Middle frontal gyrus (tissue), 1 donor: ENCODE measurements at regions not wholly inside any gene's neighbourhood (a gene's known extent, or its start where the extent isn't known, plus 50 kb on each side); places are given as distances from the start of the nearest gene placed in this dataset.
"Not testable (repeated sequence)": the region's sequence is repeated elsewhere in the genome, so short reads cannot be mapped to it uniquely, and the experiment has no call there.

Experiments used
- DNase-seq: peaks from one replicate; pipeline ENCODE4 v3.0.0-alpha.2; 2015; ENCODE audit warnings: low spot score; ENCODE audit errors: extremely low spot score

GRCh38 chr5:124515497-124516245, 230.8 kb downstream of the ZNF608 start:
- no peak for DNase-seq

DNA sequence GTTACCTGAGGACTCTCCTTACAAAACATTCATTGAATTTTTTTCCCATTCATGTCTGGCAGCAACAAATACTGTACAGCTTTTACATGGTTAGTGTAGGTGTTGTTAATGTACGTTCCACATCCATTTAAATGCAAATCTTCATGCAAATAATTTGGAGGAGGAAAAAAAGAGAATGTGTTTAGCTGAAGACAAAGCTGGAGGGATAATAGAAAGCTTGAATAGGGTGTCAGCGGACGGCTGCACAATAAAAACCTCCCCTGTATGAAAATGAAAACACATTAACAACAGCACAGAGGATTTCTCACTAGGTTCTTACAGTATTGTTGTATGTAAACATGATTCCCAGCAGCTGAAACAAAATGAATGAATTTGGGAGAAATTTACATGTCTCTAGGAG, 231.5 kb downstream of the ZNF608 start:
- DNase-seq, result no peak

DNA sequence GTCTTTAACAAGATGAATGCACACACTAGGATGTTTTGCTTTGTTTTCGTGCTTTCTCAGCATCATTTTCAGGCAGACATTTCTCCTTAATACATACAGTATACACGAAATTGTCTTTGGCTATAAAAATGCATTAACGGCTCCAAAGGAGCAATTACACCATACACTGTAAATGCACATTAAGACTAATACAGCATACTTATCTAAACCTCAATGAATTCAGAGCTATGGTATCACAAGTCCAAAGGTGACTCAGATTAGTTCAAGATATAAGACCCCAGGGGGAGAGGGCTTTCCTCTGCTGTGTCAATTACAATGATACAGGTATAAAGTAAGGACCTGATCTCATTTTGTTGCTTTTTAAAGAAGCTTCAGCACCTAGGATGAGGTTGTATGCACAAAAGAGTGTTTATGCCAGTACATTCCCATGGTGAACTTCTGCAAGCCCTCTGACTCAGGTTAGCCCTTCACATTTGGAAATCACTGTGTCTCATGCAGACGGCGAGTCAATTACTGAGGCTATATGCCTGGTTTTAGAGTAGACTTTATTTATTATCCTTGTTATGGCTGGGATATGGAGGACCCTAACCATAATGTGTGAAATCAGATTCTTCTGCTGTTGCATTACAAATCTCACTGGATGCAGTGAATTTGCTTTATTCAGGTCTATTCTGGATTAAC, 233.3 kb downstream of the ZNF608 start:
- DNase-seq, result no peak

- DNase-seq, result no peak
Measured at GRCh38 chr5:124512236-124512635, 234.2 kb downstream of the ZNF608 start.

- DNase-seq, result no peak
Measured at GRCh38 chr5:124511791-124512190, 234.6 kb downstream of the ZNF608 start.

GRCh38 chr5:124507688-124508087, 238.8 kb downstream of the ZNF608 start:
- no peak for DNase-seq

- DNase-seq, result no peak
Measured at GRCh38 chr5:124504081-124504916, 242.1 kb downstream of the ZNF608 start.

GRCh38 chr5:124502551-124502950, 243.9 kb downstream of the ZNF608 start:
- DNase-seq, result no peak

- not testable (repeated sequence) for DNase-seq
Measured at GRCh38 chr5:124499818-124500217, 246.6 kb downstream of the ZNF608 start.

- DNase-seq, result not testable (repeated sequence)
Measured at GRCh38 chr5:124496968-124497367, 249.5 kb downstream of the ZNF608 start.

GRCh38 chr5:124494540-124495116, 251.8 kb downstream of the ZNF608 start:
- no peak for DNase-seq

- no peak for DNase-seq
Measured at GRCh38 chr5:124492444-124493224, 253.8 kb downstream of the ZNF608 start.

- DNase-seq, result not testable (repeated sequence)
Measured at GRCh38 chr5:124490315-124490714, 256.1 kb downstream of the ZNF608 start.

- DNase-seq, result no peak
Measured at GRCh38 chr5:124481419-124481818, 265.0 kb downstream of the ZNF608 start.

GRCh38 chr5:124480964-124481363, 265.5 kb downstream of the ZNF608 start:
- DNase-seq, result no peak

- DNase-seq, result no peak
Measured at GRCh38 chr5:124480022-124480421, 266.4 kb downstream of the ZNF608 start.

GRCh38 chr5:124478264-124478663, 268.2 kb downstream of the ZNF608 start:
- no peak for DNase-seq

- no peak for DNase-seq
Measured at GRCh38 chr5:124477577-124477976, 268.9 kb downstream of the ZNF608 start.

DNA sequence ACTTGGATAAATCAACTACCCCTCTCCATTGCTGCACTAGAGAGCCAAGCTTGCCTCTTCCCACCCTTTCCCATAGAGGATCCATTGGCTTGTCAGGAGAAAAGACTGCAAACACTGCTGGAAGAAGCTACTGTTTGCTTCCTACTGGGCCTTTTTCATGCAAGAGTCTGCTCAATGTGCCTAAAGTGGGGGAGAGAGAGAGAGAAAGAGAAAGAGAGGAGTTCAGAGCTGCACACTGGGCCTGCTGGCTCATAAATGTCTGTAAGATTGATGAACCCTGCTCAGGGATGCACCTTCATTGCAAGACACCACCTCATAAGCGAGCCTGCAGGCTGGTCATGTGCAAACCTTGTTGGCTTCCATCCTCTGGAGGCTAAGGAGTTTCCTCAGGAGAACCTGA, 269.4 kb downstream of the ZNF608 start:
- no peak for DNase-seq

DNA sequence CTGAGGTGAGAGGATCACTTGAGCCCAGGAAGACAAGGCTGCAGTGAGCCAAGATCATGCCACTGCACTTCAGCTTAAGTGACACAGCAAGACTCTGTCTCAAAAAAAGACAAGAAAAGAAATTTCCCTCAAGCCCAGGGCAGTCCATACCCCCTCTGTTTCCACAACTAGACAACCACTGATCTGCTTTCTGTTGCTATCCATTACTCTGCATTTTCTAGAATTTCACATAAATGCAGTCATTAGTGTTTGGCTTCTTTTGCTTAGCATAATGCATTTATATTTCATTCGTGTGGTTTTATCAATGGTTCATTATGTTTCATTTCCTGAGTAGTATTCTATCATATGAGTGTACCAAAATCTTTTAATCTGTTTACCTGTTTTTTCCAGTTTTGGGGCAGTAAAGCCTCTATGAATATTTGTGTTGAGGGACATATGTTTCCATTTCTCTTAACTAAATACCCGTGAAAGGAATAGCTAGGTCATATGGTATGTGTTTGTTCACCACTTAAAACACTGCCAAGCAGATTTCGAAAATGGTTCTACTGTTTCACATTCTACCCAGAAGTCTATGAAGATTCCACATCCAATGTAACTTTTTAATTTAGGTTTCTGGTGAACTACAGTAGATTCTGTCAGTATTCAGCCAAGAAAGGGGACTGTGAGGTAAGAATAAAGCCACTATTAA, 271.8 kb downstream of the ZNF608 start:
- DNase-seq, result no peak
